Transverse colon (tissue), 4 donors: ENCODE measurements at regions not wholly inside any gene's neighbourhood (a gene's known extent, or its start where the extent isn't known, plus 50 kb on each side); places are given as distances from the start of the nearest gene placed in this dataset.
"Not testable (repeated sequence)": the region's sequence is repeated elsewhere in the genome, so short reads cannot be mapped to it uniquely, and the experiment has no call there.

Experiments
- DNase-seq: peaks from one replicate; pipeline ENCODE4 v3.0.0-alpha.2; 2019
- H3K27ac ChIP-seq, 4 donors: fragments of 200-600 bp; sonication (generic); 2 replicates each; pipeline ENCODE4 v1.5.1; 2016 to 2018; ENCODE audit warnings: inconsistent platforms in 4 of 4
- H3K27me3 ChIP-seq: fragments of 200-600 bp; sonication (generic); 2 replicates; pipeline ENCODE4 v1.5.1; 2017; ENCODE audit warnings: inconsistent platforms
- H3K36me3 ChIP-seq, 4 donors: fragments of 200-600 bp; sonication (generic); 2 replicates each; pipeline ENCODE4 v1.5.1; 2017 to 2019; ENCODE audit warnings: inconsistent platforms in 4 of 4
- H3K4me1 ChIP-seq, 4 donors: fragments of 200-600 bp; sonication (generic); 2 replicates each; pipeline ENCODE4 v1.5.1; 2017 to 2020; ENCODE audit warnings: inconsistent platforms in 4 of 4
- H3K4me3 ChIP-seq, 4 donors: fragments of 200-600 bp; sonication (generic); 1 replicate in 1 of 4; 2 replicates in 3 of 4; pipeline versions ENCODE4 v1.5.1 to v1.6.1; 2017 to 2019; ENCODE audit warnings: inconsistent platforms in 4 of 4
- H3K9me3 ChIP-seq, 2 donors: fragments of 200-600 bp; sonication (generic); 2 replicates each; pipeline ENCODE4 v1.5.1; 2017 to 2019; ENCODE audit warnings: inconsistent platforms in 2 of 2
- EP300 ChIP-seq: sonication (generic); formaldehyde crosslinking; IDR thresholded peaks from one replicate; pipeline ENCODE4 v1.6.1; 2017; ENCODE audit warnings: antibody characterized with exemption, low read depth
- POLR2A ChIP-seq: fragments of 450-650 bp; IDR thresholded peaks from one replicate; pipeline ENCODE4 v1.6.1; 2016; ENCODE audit warnings: antibody characterized with exemption, mild to moderate bottlenecking, moderate library complexity
- POLR2AphosphoS5 ChIP-seq, 3 donors: sonication (generic); formaldehyde crosslinking; IDR thresholded peaks; one replicate each; pipeline ENCODE4 v1.6.1; 2016; ENCODE audit warnings: antibody characterized with exemption in 3 of 3
- WGBS, 2 donors: methylation state at CpG; one replicate each; pipeline ENCODE4 v1.1.5; 2018; ENCODE audit warnings: low coverage in 1 of 2; 5-methylcytosine and 5-hydroxymethylcytosine counted together
- in situ Hi-C, 4 donors: fragments of 200-750 bp; cut with MboI; loops; one replicate each; pipeline versions ENCODE4 v1.15.0 to v1.15.1; 2017; ENCODE audit warnings: low sequenced_read_pairs in 3 of 4, low pct_ligation_motif_present in 1 of 4, low pct_unique_long_range_greater_than_20kb in 1 of 4
- intact Hi-C: fragments of 100-400 bp; cut with DNase I; formaldehyde crosslinking; loops from one replicate; pipeline ENCODE4 v1.15.1; 2023; ENCODE audit warnings: low total_unique reads
- TF ChIP-seq, protein P1 (sequence below), 5 experiments: fragments of 200-600 bp in 3 of 5; fragments of 450-650 bp in 2 of 5; sonication (generic) in 3 of 5; IDR thresholded peaks; 1 replicate in 2 of 5; 2 replicates in 3 of 5; pipeline ENCODE4 v1.5.1; 2016 to 2017; ENCODE audit warnings: antibody characterized with exemption in 5 of 5, inconsistent platforms in 3 of 5, mild to moderate bottlenecking in 2 of 5, moderate library complexity in 1 of 5

DNA sequence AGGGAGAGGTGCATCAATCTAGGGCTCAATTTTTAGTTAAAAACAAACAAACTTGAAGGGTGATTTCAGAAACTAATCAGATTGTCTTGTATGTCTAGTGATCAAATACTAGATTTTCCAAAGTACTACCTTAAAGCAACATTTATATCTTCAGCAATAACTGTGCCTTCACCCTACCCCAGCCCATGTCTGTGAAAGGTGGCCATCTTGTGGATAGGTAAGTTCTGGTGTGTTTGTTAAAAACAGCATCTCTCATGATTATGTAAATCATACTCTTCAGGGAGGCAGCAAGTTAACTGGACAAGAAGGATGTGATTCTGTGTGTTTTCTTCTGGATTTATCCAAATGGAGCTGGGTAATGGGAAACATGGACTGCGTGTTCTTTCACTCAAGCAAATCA, 81.4 kb upstream of the ACSL1 start:
- 83% methylated on average over 1 of the region's 1 CpG; no CpG with 5 or more reads in 1 of the 2 donors for WGBS, 2 donors
- peaks cover under 1 to 6% of the 10 kb centered on the region in 2 donors for H3K9me3 ChIP-seq
- no peaks in the 10 kb centered on the region for H3K27me3 ChIP-seq
- DNase-seq = no peak
- H3K27ac ChIP-seq = no peak overlapping the region
- in situ Hi-C loops (no loop called here), intact Hi-C loops (no loop called here)
- H3K4me1 ChIP-seq = no peaks in the 10 kb centered on the region
- H3K36me3 ChIP-seq = no peaks in the 10 kb centered on the region
- no peak for TF ChIP-seq POLR2A
- TF ChIP-seq EP300 = no peak
- TF ChIP-seq, protein P1, sequence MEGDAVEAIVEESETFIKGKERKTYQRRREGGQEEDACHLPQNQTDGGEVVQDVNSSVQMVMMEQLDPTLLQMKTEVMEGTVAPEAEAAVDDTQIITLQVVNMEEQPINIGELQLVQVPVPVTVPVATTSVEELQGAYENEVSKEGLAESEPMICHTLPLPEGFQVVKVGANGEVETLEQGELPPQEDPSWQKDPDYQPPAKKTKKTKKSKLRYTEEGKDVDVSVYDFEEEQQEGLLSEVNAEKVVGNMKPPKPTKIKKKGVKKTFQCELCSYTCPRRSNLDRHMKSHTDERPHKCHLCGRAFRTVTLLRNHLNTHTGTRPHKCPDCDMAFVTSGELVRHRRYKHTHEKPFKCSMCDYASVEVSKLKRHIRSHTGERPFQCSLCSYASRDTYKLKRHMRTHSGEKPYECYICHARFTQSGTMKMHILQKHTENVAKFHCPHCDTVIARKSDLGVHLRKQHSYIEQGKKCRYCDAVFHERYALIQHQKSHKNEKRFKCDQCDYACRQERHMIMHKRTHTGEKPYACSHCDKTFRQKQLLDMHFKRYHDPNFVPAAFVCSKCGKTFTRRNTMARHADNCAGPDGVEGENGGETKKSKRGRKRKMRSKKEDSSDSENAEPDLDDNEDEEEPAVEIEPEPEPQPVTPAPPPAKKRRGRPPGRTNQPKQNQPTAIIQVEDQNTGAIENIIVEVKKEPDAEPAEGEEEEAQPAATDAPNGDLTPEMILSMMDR (IDR thresholded peaks at IDR 0.05) = no peak
- TF ChIP-seq POLR2AphosphoS5 (IDR thresholded peaks at IDR 0.05) = no peak
- no peak overlapping the region for H3K4me3 ChIP-seq

DNA sequence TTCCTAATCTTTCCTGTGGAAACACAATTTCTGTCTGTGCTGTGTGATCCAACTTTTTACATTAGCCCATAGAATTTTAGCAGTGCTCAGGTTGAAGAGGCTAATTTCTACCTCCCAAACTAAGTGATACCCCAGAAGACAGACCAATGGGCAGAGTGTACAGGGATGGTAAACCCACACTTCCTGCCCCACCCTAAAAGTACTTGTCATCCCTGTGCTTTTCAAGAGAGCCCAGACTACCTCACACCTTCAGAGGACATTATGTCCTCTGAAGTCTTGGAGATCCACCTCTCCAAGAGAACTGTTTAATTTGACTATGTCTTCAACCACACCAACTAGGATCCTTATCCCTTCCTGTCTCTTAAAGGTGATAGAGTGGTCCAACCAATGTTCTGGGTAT, 82.0 kb upstream of the ACSL1 start:
- intact Hi-C loops (no loop called here), in situ Hi-C loops (no loop called here)
- DNase-seq = no peak
- Histone ChIP-seq H3K27me3 (no peaks in the 10 kb centered on the region), H3K9me3 (peaks cover 6 to 12% of the 10 kb centered on the region in 2 donors), H3K27ac (no peak overlapping the region), H3K4me1 (no peaks in the 10 kb centered on the region), H3K36me3 (no peaks in the 10 kb centered on the region), H3K4me3 (no peak overlapping the region)
- TF ChIP-seq POLR2A (no peak), EP300 (no peak), POLR2AphosphoS5 (IDR thresholded peaks at IDR 0.05) (no peak)
- TF ChIP-seq, protein P1 (IDR thresholded peaks at IDR 0.05) = no peak

DNA sequence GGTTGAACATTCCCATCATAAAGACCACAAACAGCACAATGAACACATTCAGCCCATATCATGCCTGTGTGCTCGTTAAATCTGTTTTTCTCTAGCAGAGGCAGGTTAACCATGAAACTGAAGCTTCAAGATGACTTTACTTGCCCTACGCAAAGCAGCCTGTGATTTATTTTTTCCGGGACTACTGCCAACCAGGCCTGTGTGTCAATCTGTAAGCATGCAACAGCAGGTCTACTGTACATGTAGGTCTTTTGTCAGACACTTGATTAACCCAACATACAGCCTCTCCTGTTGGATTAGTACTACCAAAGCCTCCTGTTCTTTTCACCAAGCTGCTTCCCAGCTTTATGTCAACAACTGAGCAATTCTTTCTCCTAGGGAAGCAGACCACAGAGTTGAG, 85.5 kb upstream of the ACSL1 start:
- Histone ChIP-seq H3K36me3 (no peaks in the 10 kb centered on the region), H3K4me1 (peaks cover 0 to 5% (median 0%) of the 10 kb centered on the region in 4 donors), H3K27me3 (no peaks in the 10 kb centered on the region), H3K4me3 (no peak overlapping the region), H3K27ac (no peak overlapping the region), H3K9me3 (peaks cover 14 to 18% of the 10 kb centered on the region in 2 donors)
- intact Hi-C loops = no loop called here
- 19 to 39% methylated on average over 2 to 3 of the region's 3 CpGs for WGBS, 2 donors
- DNase-seq = peak; percentile 25
- TF ChIP-seq EP300 (no peak), POLR2AphosphoS5 (IDR thresholded peaks at IDR 0.05) (no peak), POLR2A (no peak)
- TF ChIP-seq, protein P1 (IDR thresholded peaks at IDR 0.05) = no peak
- in situ Hi-C loops = no loop called here

DNA sequence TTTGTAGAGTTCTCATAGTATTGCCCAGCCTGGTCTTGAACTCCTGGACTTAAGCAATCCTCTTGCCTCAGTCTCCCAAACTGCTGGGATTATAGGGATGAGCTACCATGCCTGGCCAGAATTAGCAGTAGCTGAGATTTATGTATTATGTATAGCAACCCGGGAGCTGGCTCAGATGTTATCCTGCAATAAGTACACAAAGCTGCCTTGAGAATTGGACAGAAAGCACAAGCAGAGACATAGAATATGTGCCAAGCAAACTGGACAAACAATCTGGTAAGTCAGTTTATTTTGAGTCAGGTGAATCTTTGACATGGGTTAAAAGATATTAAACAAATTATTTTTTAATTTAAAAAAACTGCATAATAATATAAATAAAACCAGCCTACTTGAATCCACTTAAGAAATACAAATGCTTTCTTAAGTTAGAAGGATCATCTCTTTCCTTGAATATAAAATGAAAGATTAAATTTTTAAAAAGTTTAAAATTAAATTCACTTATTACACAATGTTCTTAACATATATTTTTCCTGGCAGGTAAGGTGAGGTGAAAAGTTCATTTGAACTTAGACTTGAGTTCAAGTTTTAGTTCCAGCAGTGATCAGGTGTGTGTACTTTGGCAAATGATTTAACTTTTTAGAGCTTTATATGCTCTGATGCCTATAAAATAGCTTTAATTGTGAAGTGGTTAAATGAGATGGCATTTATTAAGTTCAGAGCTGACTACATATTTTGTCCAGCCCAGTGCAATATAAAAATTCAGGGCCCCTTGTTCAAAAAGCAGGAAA, 87.8 kb upstream of the ACSL1 start:
- no peak for DNase-seq
- in situ Hi-C loops = no loop called here
- no peaks in the 10 kb centered on the region for H3K36me3 ChIP-seq
- WGBS, 2 donors = 71 to 74% methylated on average over 1 of the region's 1 CpG
- H3K9me3 ChIP-seq = peaks cover 14 to 18% of the 10 kb centered on the region in 2 donors
- intact Hi-C loops = no loop called here
- no peak for TF ChIP-seq EP300
- no peak for TF ChIP-seq POLR2A
- TF ChIP-seq POLR2AphosphoS5 (IDR thresholded peaks at IDR 0.05) = no peak
- TF ChIP-seq, protein P1 (IDR thresholded peaks at IDR 0.05) = no peak
- H3K27me3 ChIP-seq = no peaks in the 10 kb centered on the region
- H3K4me3 ChIP-seq = no peak overlapping the region
- H3K4me1 ChIP-seq = peaks cover 0 to 5% (median 0%) of the 10 kb centered on the region in 4 donors
- no peak overlapping the region for H3K27ac ChIP-seq

DNA sequence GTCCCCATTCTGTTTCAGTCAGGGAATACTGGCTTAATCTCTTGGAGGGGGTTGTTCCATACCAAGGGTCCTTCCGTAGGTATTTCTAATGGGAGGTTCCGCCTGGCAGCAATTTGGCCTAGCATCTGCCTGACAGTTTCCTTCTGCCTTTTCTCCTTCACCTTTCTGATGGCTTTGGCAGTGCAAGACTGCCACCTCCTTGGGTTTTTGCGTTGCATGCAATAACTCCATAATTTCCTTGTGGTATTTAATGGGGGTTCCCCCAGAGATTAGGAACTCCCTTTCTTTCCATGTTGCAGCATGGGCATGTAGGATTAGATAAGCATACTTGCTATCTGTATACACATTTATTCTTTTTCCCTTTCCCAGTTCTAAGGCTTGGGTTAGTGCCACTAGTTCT, 93.0 kb upstream of the ACSL1 start:
- intact Hi-C loops, H3K27me3 ChIP-seq, H3K9me3 ChIP-seq, H3K4me3 ChIP-seq, H3K4me1 ChIP-seq, H3K36me3 ChIP-seq, in situ Hi-C loops, H3K27ac ChIP-seq, DNase-seq: not testable (repeated sequence)
- 67 to 80% methylated on average over 1 to 3 of the region's 3 CpGs for WGBS, 2 donors
